GM18502 (cell line): ENCODE measurements at regions not wholly inside any gene's neighbourhood (a gene's known extent, or its start where the extent isn't known, plus 50 kb on each side); places are given as distances from the start of the nearest gene placed in this dataset.
"Not testable (repeated sequence)": the region's sequence is repeated elsewhere in the genome, so short reads cannot be mapped to it uniquely, and the experiment has no call there.

Source experiments
- ATAC-seq: cut with Tn5 transposase; IDR thresholded peaks from one replicate; pipeline ENCODE4 v1.9.1; 2021; ENCODE audit warnings: mild to moderate bottlenecking; ENCODE audit not compliant: unreplicated experiment, poor library complexity

GRCh38 chr22:22772883-22773282 is 114.7 kb upstream of the IGLL5 start:
- ATAC-seq: no peak

- no peak for ATAC-seq
Measured at GRCh38 chr22:22773427-22773826, 114.2 kb upstream of the IGLL5 start.

- no peak for ATAC-seq
Measured at GRCh38 chr22:22773979-22774604, 113.5 kb upstream of the IGLL5 start.

GRCh38 chr22:22774762-22775161 is 112.9 kb upstream of the IGLL5 start:
- not testable (repeated sequence) for ATAC-seq

- ATAC-seq: no peak
Measured at GRCh38 chr22:22776121-22776520, 111.5 kb upstream of the IGLL5 start.

GRCh38 chr22:22779213-22779612 is 108.4 kb upstream of the IGLL5 start:
- no peak for ATAC-seq

- no peak for ATAC-seq
Measured at GRCh38 chr22:22783575-22783974, 104.0 kb upstream of the IGLL5 start.

DNA sequence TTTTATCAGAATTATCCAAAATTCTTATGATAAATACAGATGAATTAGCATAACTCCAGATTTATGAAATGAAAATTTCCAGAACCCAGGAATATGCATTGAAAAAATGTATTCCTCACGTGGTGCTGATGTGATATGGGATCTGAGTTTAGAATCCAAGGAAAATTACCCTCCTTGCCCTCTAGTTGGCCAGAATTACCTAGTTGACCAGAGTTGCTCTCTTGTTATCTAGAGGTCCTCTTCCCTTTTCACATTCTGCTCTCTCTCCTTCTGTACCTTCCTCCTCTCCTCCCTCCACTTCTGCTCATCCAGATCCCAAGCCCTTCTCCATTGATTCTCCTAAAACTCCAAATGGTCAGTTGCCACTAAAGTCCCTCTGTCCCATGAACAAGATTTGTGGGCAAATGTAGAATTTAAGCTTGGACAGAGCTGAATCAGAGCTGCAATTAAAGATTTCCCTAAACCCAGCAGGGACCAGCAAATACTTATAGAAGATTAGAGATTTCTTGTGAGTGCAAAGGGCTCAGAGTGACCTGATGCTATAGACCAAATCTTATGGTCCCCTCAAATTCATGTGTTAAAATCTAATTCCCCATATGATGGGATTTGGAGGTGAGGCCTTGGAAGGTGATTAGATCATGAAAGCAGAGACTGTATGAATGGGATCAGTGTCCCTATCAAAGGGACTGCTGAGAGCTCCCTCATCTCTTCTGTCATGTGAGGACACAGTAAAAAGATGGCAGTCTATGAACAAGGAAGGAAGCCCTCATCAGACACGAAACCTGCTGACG is 103.2 kb upstream of the IGLL5 start:
- no peak for ATAC-seq

DNA sequence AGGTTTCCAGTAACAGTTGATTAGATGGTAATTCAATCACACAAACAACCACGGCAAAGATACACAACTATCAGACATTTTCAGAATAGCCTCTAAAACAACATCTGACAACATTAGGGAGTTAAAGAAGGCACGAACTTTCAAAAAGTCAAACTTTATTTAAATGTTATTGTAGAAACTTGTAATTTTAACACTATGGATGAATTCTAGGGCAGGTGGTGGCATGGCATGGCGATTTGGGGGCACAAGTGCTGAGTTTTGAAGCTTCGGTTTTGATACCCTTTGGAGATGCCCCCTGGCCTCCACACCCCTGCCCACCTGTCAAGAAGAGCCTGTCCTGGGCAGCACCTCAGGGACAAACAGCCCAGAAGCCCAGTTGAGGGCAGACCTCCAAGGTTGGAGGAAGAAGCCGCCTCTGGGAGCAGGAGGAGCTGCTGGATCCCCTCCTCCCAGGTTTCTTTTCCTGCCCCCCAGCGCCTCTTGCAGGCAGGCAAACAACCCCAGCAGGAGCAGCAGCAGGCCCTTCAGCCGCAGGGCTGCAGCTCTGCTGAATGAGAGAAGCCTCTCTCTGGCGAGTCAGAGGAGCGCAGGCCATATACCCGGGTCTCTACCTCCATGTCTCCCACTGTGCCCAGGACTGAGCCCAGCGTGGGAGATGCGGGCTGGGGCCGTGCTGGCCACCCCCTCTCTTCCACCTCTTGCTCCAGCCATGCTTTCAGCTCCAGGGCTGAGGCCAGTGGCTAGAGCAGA is 102.1 kb upstream of the IGLL5 start:
- ATAC-seq: no peak

- ATAC-seq: no peak
Measured at GRCh38 chr22:22786301-22787115, 101.1 kb upstream of the IGLL5 start.

- no peak for ATAC-seq
Measured at GRCh38 chr22:22787151-22787550, 100.5 kb upstream of the IGLL5 start.

- ATAC-seq: no peak
Measured at GRCh38 chr22:22787786-22788459, 99.7 kb upstream of the IGLL5 start.

- ATAC-seq: no peak
Measured at GRCh38 chr22:22788460-22789037, 99.1 kb upstream of the IGLL5 start.

- ATAC-seq: no peak
Measured at GRCh38 chr22:22789233-22789921, 98.2 kb upstream of the IGLL5 start.

DNA sequence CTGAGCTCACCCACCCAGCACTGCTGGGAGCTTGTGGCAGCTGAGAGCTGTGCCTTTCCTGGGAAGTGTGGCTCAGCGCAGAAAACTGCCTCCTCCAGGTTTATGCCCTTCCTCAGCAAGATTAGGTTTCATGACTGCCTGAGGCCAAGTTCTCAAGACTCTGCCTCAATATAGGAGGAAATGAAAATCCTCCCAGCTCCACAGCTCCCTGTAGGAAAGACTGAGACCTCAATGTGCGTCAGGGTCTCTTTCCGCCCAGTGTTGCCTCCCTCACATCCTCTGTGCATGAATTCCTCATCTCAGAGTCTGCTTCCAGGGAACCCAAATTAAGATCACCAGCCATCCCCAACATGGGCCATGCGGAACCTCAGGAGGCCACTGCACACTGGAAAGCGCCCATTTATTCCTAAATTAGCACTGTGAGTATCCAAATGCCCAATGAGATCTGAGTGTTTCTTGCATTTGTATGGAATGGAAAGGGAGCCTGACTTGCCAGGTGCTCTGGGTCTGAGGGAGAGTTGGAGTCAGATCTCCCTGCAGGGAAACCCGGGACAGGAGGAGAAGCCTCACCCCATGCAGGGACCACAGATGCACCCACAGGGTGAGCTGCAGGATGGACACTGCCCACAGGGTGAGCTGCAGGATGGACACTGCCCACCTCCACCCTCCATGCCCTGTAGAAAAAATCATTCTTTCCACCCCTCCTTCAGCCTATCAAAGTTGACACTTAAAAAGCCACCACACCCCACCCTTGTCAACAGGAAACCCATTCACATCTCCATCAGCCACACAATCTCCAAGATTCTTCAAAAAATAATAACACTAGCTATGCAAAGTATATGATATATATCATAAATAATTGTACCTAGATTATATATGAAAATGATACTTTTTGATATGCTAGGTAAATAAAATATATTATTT is 97.4 kb upstream of the IGLL5 start:
- ATAC-seq: no peak

DNA sequence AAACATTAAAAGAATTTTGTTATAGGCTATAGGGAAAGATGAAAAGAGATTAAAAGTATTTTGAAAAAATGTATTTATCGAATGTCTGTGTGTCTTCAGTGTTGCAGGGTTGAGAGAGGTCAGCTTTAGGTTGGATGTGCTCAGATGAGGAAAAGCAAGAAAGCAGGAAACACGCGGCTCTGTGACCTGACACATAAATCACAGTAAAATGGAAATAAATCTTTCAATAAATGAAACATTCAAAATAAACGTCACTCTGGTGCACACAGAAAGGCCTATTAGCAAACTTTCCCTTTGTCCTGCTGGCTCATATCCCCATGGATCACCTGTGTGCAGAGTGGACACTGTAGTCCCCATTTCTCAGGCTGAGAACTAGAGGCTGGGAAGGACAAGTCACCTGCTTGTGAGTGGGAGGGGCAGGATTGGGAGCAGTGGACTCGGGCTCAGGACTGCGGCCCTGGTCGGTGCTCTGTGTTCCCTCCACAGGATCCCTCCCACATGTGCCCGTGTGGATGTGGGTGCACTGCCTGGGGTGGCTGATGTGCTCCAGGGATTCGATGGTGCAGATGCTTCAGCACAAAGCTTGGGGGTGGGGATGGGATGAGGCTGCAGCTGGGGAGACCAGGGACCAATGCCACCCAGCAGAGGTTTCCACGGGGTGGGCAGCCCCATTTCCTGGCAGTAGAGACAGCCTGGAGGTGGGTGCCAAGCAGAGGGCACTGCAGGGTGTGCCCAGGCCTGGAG is 96.0 kb upstream of the IGLL5 start:
- no peak for ATAC-seq

GRCh38 chr22:22792205-22792786 is 95.3 kb upstream of the IGLL5 start:
- ATAC-seq: not testable (repeated sequence)
